ENCODE measurements at regions not wholly inside any gene's neighbourhood (a gene's known extent, or its start where the extent isn't known, plus 50 kb on each side); places are given as distances from the start of the nearest gene placed in this dataset.

DNA sequence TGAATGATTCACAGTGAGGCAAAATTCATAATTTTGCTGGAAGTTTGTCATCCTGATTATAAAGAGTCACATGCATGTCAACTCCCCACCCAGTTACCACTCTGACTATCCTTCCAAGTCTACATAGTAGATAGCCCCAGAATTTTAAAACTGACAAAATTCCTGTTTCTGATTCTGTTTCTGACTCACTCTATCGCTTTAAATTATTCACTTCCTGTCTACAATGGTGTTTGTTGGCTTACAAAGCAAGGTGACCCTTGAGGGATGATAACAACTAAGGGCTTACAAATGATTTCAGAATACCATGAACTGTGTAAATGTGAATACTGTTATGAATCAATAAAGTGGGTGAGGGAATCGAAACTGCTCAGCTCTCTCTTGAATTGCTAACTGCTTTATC is 98.7 kb upstream of the KL start:
- intact Hi-C loops (cut with micrococcal nuclease; ENCODE audit: unreplicated experiment) (no loop called here), in situ Hi-C loops (cut with HindIII; ENCODE audit: extremely low pct_ligation_motif_present, low pct_unique_long_range_greater_than_20kb) (loop anchor here (10.0 kb wide), 1 partner anchor 333 kb away; the partner anchor contains the start of gene PDS5B)
- FAIRE-seq (no peak), DNase-seq (ENCODE audit: low spot score) (no peak), ATAC-seq (no peak)
- no peak overlapping the region for H2AFZ ChIP-seq (ENCODE audit: low read length)
- H3K9me3 ChIP-seq (ENCODE audit: low read length) = no peaks in the 10 kb centered on the region; the same call in 1 of the 2 replicates
- 7% methylated on average over 2 of the region's 2 CpGs for WGBS (ENCODE audit: low lambda C conversion rate)
- H3K4me2 ChIP-seq (ENCODE audit: low read depth, low read length) = no peak overlapping the region
- no peaks in the 10 kb centered on the region for H3K36me3 ChIP-seq (replicated peaks in 1 of 2; ENCODE audit: control insufficient read depth in 1 of 2, insufficient read depth in 2 of 2, low read length in 2 of 2)
- no peaks in the 10 kb centered on the region for H3K27me3 ChIP-seq (ENCODE audit: control insufficient read depth in 1 of 2, insufficient read depth in 2 of 2, low read length in 2 of 2)
- CTCF ChIA-PET (ENCODE audit: low intra/inter-chr PET ratio, low total read pairs) = no interaction called here
- no peaks in the 10 kb centered on the region for H3K79me2 ChIP-seq (ENCODE audit: insufficient read depth, low read length)
- BruUV-seq (replicated peaks) = no TSS peak
- H3K4me3 ChIP-seq (replicated peaks in 1 of 3; ENCODE audit: insufficient read depth in 1 of 3, low read depth in 2 of 3, low read length in 3 of 3) = no peak overlapping the region
- H3K9ac ChIP-seq (ENCODE audit: insufficient read depth, low read depth, low read length) = no peak overlapping the region
- POLR2A ChIA-PET = no interaction called here
- H3K4me1 ChIP-seq (ENCODE audit: insufficient read depth, low read length) = peaks cover 9% of the 10 kb centered on the region; the same call in 1 of the 2 replicates
- H3K27ac ChIP-seq (ENCODE audit: extremely low read length, insufficient read depth, low read length) = no peak overlapping the region
- no peak for TF ChIP-seq EP300 (IDR thresholded peaks at IDR 0.05; ENCODE audit: low read depth in 2 of 2, low read length in 2 of 2)
- TF ChIP-seq EP300 (CRISPR knock-in tag; IDR thresholded peaks at IDR 0.05; ENCODE audit: borderline replicate concordance) = no peak
- TF ChIP-seq PCBP2 (optimal IDR thresholded peaks at IDR 0.05; ENCODE audit: low read depth, low read length, poor library complexity, severe bottlenecking) = no peak
- TF ChIP-seq ZFP36L1 (CRISPR knock-in tag; IDR thresholded peaks at IDR 0.05) = no peak
- no peak for TF ChIP-seq ZNF773 (CRISPR knock-in tag; IDR thresholded peaks at IDR 0.05; ENCODE audit: borderline replicate concordance)
- TF ChIP-seq, protein P1, sequence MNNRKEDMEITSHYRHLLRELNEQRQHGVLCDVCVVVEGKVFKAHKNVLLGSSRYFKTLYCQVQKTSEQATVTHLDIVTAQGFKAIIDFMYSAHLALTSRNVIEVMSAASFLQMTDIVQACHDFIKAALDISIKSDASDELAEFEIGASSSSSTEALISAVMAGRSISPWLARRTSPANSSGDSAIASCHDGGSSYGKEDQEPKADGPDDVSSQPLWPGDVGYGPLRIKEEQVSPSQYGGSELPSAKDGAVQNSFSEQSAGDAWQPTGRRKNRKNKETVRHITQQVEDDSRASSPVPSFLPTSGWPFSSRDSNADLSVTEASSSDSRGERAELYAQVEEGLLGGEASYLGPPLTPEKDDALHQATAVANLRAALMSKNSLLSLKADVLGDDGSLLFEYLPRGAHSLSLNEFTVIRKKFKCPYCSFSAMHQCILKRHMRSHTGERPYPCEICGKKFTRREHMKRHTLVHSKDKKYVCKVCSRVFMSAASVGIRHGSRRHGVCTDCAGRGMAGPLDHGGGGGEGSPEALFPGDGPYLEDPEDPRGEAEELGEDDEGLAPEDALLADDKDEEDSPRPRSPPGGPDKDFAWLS (CRISPR knock-in tag; IDR thresholded peaks at IDR 0.05; ENCODE audit: borderline replicate concordance) = no peak
- TF ChIP-seq FOXM1 (CRISPR knock-in tag; IDR thresholded peaks at IDR 0.05) = no peak
- no peak for TF ChIP-seq NKX3-1 (CRISPR knock-in tag; IDR thresholded peaks at IDR 0.05)
- no peak for TF ChIP-seq SP5 (CRISPR knock-in tag; IDR thresholded peaks at IDR 0.05; ENCODE audit: borderline replicate concordance, low read depth)
- TF ChIP-seq, protein P2, sequence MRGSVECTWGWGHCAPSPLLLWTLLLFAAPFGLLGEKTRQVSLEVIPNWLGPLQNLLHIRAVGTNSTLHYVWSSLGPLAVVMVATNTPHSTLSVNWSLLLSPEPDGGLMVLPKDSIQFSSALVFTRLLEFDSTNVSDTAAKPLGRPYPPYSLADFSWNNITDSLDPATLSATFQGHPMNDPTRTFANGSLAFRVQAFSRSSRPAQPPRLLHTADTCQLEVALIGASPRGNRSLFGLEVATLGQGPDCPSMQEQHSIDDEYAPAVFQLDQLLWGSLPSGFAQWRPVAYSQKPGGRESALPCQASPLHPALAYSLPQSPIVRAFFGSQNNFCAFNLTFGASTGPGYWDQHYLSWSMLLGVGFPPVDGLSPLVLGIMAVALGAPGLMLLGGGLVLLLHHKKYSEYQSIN (CRISPR knock-in tag; IDR thresholded peaks at IDR 0.05; ENCODE audit: borderline replicate concordance) = no peak
- no peak for TF ChIP-seq STAG1 (CRISPR knock-in tag; IDR thresholded peaks at IDR 0.05)
- no peak for TF ChIP-seq ZNF781 (CRISPR knock-in tag; IDR thresholded peaks at IDR 0.05; ENCODE audit: borderline replicate concordance, not compliant biosample characterization)
- TF ChIP-seq, protein P3, sequence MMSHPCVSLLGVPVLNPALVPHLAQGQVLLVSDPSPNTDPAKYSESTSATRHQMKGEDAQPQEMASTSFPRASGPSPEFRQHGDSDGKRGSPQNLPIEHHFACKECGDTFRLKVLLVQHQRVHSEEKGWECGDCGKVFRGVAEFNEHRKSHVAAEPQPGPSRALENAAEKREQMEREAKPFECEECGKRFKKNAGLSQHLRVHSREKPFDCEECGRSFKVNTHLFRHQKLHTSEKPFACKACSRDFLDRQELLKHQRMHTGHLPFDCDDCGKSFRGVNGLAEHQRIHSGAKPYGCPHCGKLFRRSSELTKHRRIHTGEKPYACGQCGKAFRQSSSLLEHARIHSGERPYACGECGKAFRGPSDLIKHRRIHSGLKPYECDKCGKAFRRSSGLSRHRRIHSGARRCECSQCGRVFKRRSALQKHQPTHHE (CRISPR knock-in tag; IDR thresholded peaks at IDR 0.05; ENCODE audit: borderline replicate concordance) = no peak
- TF ChIP-seq, protein P4, sequence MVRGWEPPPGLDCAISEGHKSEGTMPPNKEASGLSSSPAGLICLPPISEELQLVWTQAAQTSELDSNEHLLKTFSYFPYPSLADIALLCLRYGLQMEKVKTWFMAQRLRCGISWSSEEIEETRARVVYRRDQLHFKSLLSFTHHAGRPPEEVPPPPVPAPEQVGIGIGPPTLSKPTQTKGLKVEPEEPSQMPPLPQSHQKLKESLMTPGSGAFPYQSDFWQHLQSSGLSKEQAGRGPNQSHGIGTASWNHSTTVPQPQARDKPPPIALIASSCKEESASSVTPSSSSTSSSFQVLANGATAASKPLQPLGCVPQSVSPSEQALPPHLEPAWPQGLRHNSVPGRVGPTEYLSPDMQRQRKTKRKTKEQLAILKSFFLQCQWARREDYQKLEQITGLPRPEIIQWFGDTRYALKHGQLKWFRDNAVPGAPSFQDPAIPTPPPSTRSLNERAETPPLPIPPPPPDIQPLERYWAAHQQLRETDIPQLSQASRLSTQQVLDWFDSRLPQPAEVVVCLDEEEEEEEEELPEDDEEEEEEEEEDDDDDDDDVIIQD (CRISPR knock-in tag; IDR thresholded peaks at IDR 0.05; ENCODE audit: low read depth) = no peak
- H4K20me1 ChIP-seq (ENCODE audit: insufficient read depth, low read length) = no peaks in the 10 kb centered on the region

Data from HepG2 (cell line).